GM18868 (cell line): ENCODE measurements at regions not wholly inside any gene's neighbourhood (a gene's known extent, or its start where the extent isn't known, plus 50 kb on each side); places are given as distances from the start of the nearest gene placed in this dataset.
"Not testable (repeated sequence)": the region's sequence is repeated elsewhere in the genome, so short reads cannot be mapped to it uniquely, and the experiment has no call there.

Source experiments
- ATAC-seq: cut with Tn5 transposase; IDR thresholded peaks from one replicate; pipeline ENCODE4 v1.9.1; 2021; ENCODE audit warnings: mild to moderate bottlenecking, moderate library complexity; ENCODE audit not compliant: unreplicated experiment

- ATAC-seq: no peak
Measured at GRCh38 chr12:77232045-77232444, 166.7 kb upstream of the E2F7 start.

GRCh38 chr12:77231501-77231918 is 166.1 kb upstream of the E2F7 start:
- ATAC-seq: no peak

- ATAC-seq: no peak
Measured at GRCh38 chr12:77229640-77230442, 164.5 kb upstream of the E2F7 start.

GRCh38 chr12:77228376-77228775 is 163.0 kb upstream of the E2F7 start:
- no peak for ATAC-seq

- no peak for ATAC-seq
Measured at GRCh38 chr12:77226368-77226767, 161.0 kb upstream of the E2F7 start.

GRCh38 chr12:77225373-77225772 is 160.0 kb upstream of the E2F7 start:
- ATAC-seq: no peak

- ATAC-seq: no peak
Measured at GRCh38 chr12:77224346-77224745, 159.0 kb upstream of the E2F7 start.

- no peak for ATAC-seq
Measured at GRCh38 chr12:77222336-77222735, 157.0 kb upstream of the E2F7 start.

GRCh38 chr12:77220586-77220985 is 155.2 kb upstream of the E2F7 start:
- ATAC-seq: no peak

- no peak for ATAC-seq
Measured at GRCh38 chr12:77218278-77218677, 152.9 kb upstream of the E2F7 start.

GRCh38 chr12:77216136-77216535 is 150.8 kb upstream of the E2F7 start:
- not testable (repeated sequence) for ATAC-seq

- ATAC-seq: no peak
Measured at GRCh38 chr12:77214136-77214535, 148.8 kb upstream of the E2F7 start.

- no peak for ATAC-seq
Measured at GRCh38 chr12:77213319-77213718, 147.9 kb upstream of the E2F7 start.

GRCh38 chr12:77210724-77211123 is 145.4 kb upstream of the E2F7 start:
- ATAC-seq: no peak

- ATAC-seq: no peak
Measured at GRCh38 chr12:77204083-77204482, 138.7 kb upstream of the E2F7 start.

GRCh38 chr12:77202457-77203060 is 137.2 kb upstream of the E2F7 start:
- no peak for ATAC-seq

GRCh38 chr12:77189901-77190416 is 124.6 kb upstream of the E2F7 start:
- ATAC-seq: no peak

GRCh38 chr12:77189458-77189857 is 124.1 kb upstream of the E2F7 start:
- ATAC-seq: no peak

GRCh38 chr12:77179515-77179914 is 114.1 kb upstream of the E2F7 start:
- no peak for ATAC-seq

- ATAC-seq: no peak
Measured at GRCh38 chr12:77167801-77168200, 102.4 kb upstream of the E2F7 start.

- ATAC-seq: no peak
Measured at GRCh38 chr12:77166696-77167095, 101.3 kb upstream of the E2F7 start.
